ENCODE measurements at regions not wholly inside any gene's neighbourhood (a gene's known extent, or its start where the extent isn't known, plus 50 kb on each side); places are given as distances from the start of the nearest gene placed in this dataset.

GRCh38 chr21:24868117-24868516 lies 739.2 kb downstream of the MRPL39 start:
- ATAC-seq, result no peak
- Mint-ChIP-seq H3K4me3 (no peak overlapping the region), H3K36me3 (no peaks in the 10 kb centered on the region), H3K27ac (no peak overlapping the region), H3K27me3 (no peaks in the 10 kb centered on the region), H3K9me3 (peaks cover 6% of the 10 kb centered on the region), H3K4me1 (no peaks in the 10 kb centered on the region)

GRCh38 chr21:24861471-24861870 lies 745.8 kb downstream of the MRPL39 start:
- Mint-ChIP-seq H3K4me3 (no peak overlapping the region), H3K27me3 (no peaks in the 10 kb centered on the region), H3K4me1 (no peaks in the 10 kb centered on the region), H3K27ac (no peak overlapping the region), H3K36me3 (no peaks in the 10 kb centered on the region), H3K9me3 (peaks cover 3% of the 10 kb centered on the region)
- no peak for ATAC-seq

- Mint-ChIP-seq H3K27ac (no peak overlapping the region), H3K27me3 (no peaks in the 10 kb centered on the region), H3K36me3 (no peaks in the 10 kb centered on the region), H3K4me3 (no peak overlapping the region), H3K4me1 (no peaks in the 10 kb centered on the region), H3K9me3 (peaks cover 3% of the 10 kb centered on the region)
- no peak for ATAC-seq
Observed at GRCh38 chr21:24856326-24856725, 751.0 kb downstream of the MRPL39 start.

- no peaks in the 10 kb centered on the region for H3K4me1 Mint-ChIP-seq
- ATAC-seq, result no peak
Observed at GRCh38 chr21:24852610-24853195, 754.6 kb downstream of the MRPL39 start.

GRCh38 chr21:24850121-24850520 lies 757.2 kb downstream of the MRPL39 start:
- H3K27ac Mint-ChIP-seq, result no peak overlapping the region
- H3K4me1 Mint-ChIP-seq, result no peaks in the 10 kb centered on the region
- no peaks in the 10 kb centered on the region for H3K36me3 Mint-ChIP-seq

More at GRCh38 chr21:24852610-24853195, 754.6 kb downstream of the MRPL39 start:
- Mint-ChIP-seq H3K4me3 (no peak overlapping the region), H3K27me3 (no peaks in the 10 kb centered on the region), H3K36me3 (no peaks in the 10 kb centered on the region), H3K9me3 (no peaks in the 10 kb centered on the region), H3K27ac (no peak overlapping the region)

GRCh38 chr21:24844671-24845070 lies 762.6 kb downstream of the MRPL39 start:
- no peak overlapping the region for H3K4me3 Mint-ChIP-seq
- no peaks in the 10 kb centered on the region for H3K9me3 Mint-ChIP-seq
- ATAC-seq, result no peak
- no peak overlapping the region for H3K27ac Mint-ChIP-seq
- no peaks in the 10 kb centered on the region for H3K4me1 Mint-ChIP-seq
- no peaks in the 10 kb centered on the region for H3K27me3 Mint-ChIP-seq
- H3K36me3 Mint-ChIP-seq, result no peaks in the 10 kb centered on the region

More at GRCh38 chr21:24850121-24850520, 757.2 kb downstream of the MRPL39 start:
- no peak for ATAC-seq
- no peaks in the 10 kb centered on the region for H3K9me3 Mint-ChIP-seq
- no peak overlapping the region for H3K4me3 Mint-ChIP-seq
- no peaks in the 10 kb centered on the region for H3K27me3 Mint-ChIP-seq

GRCh38 chr21:24840287-24840686 lies 767.0 kb downstream of the MRPL39 start:
- Mint-ChIP-seq H3K36me3 (no peaks in the 10 kb centered on the region), H3K4me3 (no peak overlapping the region), H3K4me1 (no peaks in the 10 kb centered on the region), H3K9me3 (no peaks in the 10 kb centered on the region), H3K27ac (no peak overlapping the region), H3K27me3 (no peaks in the 10 kb centered on the region)
- ATAC-seq, result no peak

GRCh38 chr21:24832961-24833360 lies 774.3 kb downstream of the MRPL39 start:
- Mint-ChIP-seq H3K36me3 (no peaks in the 10 kb centered on the region), H3K27ac (no peak overlapping the region), H3K4me1 (no peaks in the 10 kb centered on the region), H3K27me3 (no peaks in the 10 kb centered on the region), H3K9me3 (no peaks in the 10 kb centered on the region), H3K4me3 (no peak overlapping the region)
- no peak for ATAC-seq

GRCh38 chr21:24829397-24829796 lies 777.9 kb downstream of the MRPL39 start:
- no peak overlapping the region for H3K27ac Mint-ChIP-seq
- no peaks in the 10 kb centered on the region for H3K36me3 Mint-ChIP-seq
- no peaks in the 10 kb centered on the region for H3K27me3 Mint-ChIP-seq
- no peaks in the 10 kb centered on the region for H3K9me3 Mint-ChIP-seq
- no peak overlapping the region for H3K4me3 Mint-ChIP-seq
- H3K4me1 Mint-ChIP-seq, result no peaks in the 10 kb centered on the region
- no peak for ATAC-seq

GRCh38 chr21:24826822-24827221 lies 780.5 kb downstream of the MRPL39 start:
- Mint-ChIP-seq H3K9me3 (no peaks in the 10 kb centered on the region), H3K27me3 (no peaks in the 10 kb centered on the region), H3K4me3 (no peak overlapping the region), H3K27ac (no peak overlapping the region), H3K36me3 (no peaks in the 10 kb centered on the region), H3K4me1 (no peaks in the 10 kb centered on the region)
- no peak for ATAC-seq

GRCh38 chr21:24825348-24825747 lies 781.9 kb downstream of the MRPL39 start:
- no peak for ATAC-seq
- H3K27ac Mint-ChIP-seq, result no peak overlapping the region

GRCh38 chr21:24824209-24824608 lies 783.1 kb downstream of the MRPL39 start:
- no peaks in the 10 kb centered on the region for H3K27me3 Mint-ChIP-seq
- no peaks in the 10 kb centered on the region for H3K36me3 Mint-ChIP-seq
- H3K9me3 Mint-ChIP-seq, result no peaks in the 10 kb centered on the region
- H3K4me3 Mint-ChIP-seq, result no peak overlapping the region
- no peak for ATAC-seq
- no peaks in the 10 kb centered on the region for H3K4me1 Mint-ChIP-seq
- no peak overlapping the region for H3K27ac Mint-ChIP-seq

More at GRCh38 chr21:24825348-24825747, 781.9 kb downstream of the MRPL39 start:
- no peaks in the 10 kb centered on the region for H3K4me1 Mint-ChIP-seq
- no peaks in the 10 kb centered on the region for H3K9me3 Mint-ChIP-seq
- H3K27me3 Mint-ChIP-seq, result no peaks in the 10 kb centered on the region
- no peak overlapping the region for H3K4me3 Mint-ChIP-seq
- H3K36me3 Mint-ChIP-seq, result no peaks in the 10 kb centered on the region

- ATAC-seq, result no peak
- Mint-ChIP-seq H3K27me3 (no peaks in the 10 kb centered on the region), H3K27ac (no peak overlapping the region), H3K4me1 (no peaks in the 10 kb centered on the region), H3K4me3 (no peak overlapping the region), H3K9me3 (no peaks in the 10 kb centered on the region), H3K36me3 (no peaks in the 10 kb centered on the region)
Observed at GRCh38 chr21:24823247-24823646, 784.0 kb downstream of the MRPL39 start.

- no peaks in the 10 kb centered on the region for H3K27me3 Mint-ChIP-seq
- no peak overlapping the region for H3K27ac Mint-ChIP-seq
- no peaks in the 10 kb centered on the region for H3K9me3 Mint-ChIP-seq
- H3K4me3 Mint-ChIP-seq, result no peak overlapping the region
- no peaks in the 10 kb centered on the region for H3K36me3 Mint-ChIP-seq
- ATAC-seq, result no peak
- H3K4me1 Mint-ChIP-seq, result no peaks in the 10 kb centered on the region
Observed at GRCh38 chr21:24785033-24785432, 822.2 kb downstream of the MRPL39 start.

GRCh38 chr21:24781146-24781545 lies 826.1 kb downstream of the MRPL39 start:
- no peak overlapping the region for H3K27ac Mint-ChIP-seq
- no peaks in the 10 kb centered on the region for H3K4me1 Mint-ChIP-seq
- no peaks in the 10 kb centered on the region for H3K36me3 Mint-ChIP-seq
- no peak overlapping the region for H3K4me3 Mint-ChIP-seq
- H3K27me3 Mint-ChIP-seq, result no peaks in the 10 kb centered on the region
- H3K9me3 Mint-ChIP-seq, result no peaks in the 10 kb centered on the region
- no peak for ATAC-seq

- H3K27ac Mint-ChIP-seq, result no peak overlapping the region
- H3K27me3 Mint-ChIP-seq, result no peaks in the 10 kb centered on the region
- ATAC-seq, result no peak
- H3K9me3 Mint-ChIP-seq, result no peaks in the 10 kb centered on the region
- no peaks in the 10 kb centered on the region for H3K4me1 Mint-ChIP-seq
- H3K4me3 Mint-ChIP-seq, result no peak overlapping the region
- no peaks in the 10 kb centered on the region for H3K36me3 Mint-ChIP-seq
Observed at GRCh38 chr21:24759348-24760075, 847.8 kb downstream of the MRPL39 start.
